Occipital lobe (tissue), 1 donor: ENCODE measurements at regions not wholly inside any gene's neighbourhood (a gene's known extent, or its start where the extent isn't known, plus 50 kb on each side); places are given as distances from the start of the nearest gene placed in this dataset.
"Not testable (repeated sequence)": the region's sequence is repeated elsewhere in the genome, so short reads cannot be mapped to it uniquely, and the experiment has no call there.

Source experiments
- DNase-seq: peaks from one replicate; lab custom pipeline; 2025; lab: John Stamatoyannopoulos, UW

DNA sequence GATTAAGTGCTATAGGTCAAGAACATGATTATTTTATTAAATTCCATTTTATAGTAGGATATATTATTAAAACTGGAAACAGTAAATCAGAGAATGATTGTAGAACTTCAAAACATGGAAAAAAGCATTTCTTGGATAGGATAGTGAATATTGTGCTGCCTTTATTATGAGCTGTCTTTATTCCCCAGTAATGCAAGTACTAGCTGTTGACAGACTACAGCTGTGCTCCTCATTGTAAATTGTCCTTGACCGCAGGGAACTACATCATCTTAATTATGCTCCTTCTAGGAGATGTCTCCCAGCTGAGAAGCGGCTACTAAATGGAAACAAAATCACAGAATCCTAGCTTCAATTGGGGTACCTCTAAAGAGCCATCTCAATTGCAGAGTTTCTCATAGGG is 1457.2 kb upstream of the PCDH7 start:
- no peak for DNase-seq

DNA sequence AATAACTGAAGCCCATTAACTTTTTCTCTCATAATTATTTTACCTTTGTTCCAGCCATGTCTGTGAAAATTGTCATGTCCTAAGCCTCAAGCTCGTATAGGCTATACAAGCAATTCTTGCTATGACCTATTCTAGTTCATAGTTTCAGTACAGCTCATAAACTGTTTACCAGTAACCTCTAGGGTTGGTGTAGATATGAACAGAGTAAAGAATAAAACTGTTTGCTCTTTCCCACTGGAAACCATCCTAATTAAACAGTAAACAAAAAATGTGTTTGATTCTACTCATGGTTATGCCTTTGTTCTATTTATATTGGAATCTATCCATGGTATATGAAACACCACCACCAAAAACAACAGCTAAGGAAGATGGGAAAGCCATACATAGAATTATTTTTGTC is 1444.0 kb upstream of the PCDH7 start:
- DNase-seq = no peak

DNA sequence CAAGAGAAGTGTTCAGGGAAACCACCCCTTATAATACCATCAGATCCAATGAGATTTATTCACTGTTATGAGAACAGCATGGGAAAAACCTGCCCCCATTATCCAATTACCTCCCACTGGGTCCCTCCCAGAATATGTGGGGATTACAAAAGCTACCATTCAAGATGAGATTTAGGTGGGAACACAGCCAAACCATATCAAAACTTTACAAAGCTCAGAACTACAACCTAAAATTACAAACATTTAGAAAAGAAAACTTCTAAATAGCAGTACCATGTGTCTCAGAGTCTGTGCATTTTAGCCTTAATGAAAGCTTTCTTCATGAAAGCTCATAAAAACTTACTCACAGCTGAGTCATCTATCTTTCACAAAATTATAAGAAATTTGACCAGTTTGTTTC is 1442.8 kb upstream of the PCDH7 start:
- no peak for DNase-seq

DNA sequence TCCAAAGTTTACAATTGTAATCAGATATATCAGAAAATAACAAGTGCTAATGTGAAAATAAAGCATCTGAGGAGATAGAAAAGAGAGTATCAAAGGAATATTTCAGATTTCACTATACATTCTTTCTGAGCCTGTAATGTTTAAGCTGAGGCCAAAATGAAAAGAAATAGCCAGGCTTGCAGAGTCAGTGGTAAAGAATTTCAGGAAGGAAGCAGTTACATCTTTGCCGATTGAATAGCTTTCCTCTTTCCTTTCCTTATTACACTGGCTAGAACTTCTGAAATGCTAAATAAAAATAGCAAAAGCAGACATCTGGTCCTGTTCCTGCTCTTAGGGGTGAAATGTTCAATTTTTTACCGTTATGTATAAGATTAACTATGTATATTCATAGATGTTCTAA is 1441.6 kb upstream of the PCDH7 start:
- DNase-seq = no peak

DNA sequence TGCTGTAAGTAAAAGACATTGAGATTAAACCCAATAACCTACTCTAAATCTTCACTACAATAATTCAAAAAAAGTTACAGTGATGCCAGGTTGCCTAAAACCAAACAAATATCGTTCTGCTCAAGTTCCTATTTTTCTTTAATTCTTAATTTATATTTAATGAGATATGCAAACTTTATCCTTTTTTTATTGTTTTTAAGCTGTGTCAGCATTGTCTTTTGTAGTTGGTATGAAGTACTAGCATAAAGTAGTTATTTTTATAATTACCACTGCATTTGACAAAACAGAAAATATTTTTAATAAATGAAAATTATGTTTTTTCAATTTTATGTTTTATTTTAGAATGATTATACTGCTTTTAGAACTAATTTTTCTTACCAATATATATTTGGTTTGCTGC is 1431.1 kb upstream of the PCDH7 start:
- no peak for DNase-seq

DNA sequence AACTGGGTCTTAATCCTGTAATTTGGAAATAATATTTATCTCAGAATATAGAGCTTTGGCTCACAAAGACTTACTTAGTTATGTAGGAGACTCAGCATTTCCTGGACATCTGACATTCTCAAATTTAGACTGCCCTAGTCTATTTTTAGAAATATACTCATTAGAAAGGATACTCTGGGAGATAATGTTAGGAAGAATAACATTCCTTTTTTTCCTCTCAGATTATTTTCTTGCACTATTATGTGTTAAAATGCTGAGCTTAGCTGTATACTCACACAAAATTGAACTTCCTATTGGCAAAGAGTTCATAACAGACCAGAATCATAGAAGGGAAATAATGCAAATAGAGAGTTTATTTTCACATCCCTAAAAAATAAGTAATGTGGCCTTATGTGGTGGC is 1424.9 kb upstream of the PCDH7 start:
- no peak for DNase-seq

DNA sequence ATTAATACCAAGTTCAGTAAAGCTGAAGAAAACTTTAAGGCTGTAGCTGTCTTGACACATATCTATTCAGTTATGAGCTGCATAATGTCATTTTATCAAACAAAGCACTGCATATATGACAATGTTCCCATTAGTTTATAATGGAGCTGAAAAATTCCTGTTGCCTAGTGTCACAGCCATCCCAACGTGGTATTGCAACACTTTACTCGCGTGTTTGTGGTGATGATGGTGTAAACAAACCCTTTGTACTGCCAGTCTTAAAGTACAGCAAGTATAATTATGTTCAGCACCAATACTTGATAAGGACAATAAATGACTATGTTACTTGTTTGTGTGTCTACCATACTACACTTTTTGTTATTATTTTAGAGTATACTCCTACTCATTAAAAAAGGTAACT is 1415.6 kb upstream of the PCDH7 start:
- no peak for DNase-seq

DNA sequence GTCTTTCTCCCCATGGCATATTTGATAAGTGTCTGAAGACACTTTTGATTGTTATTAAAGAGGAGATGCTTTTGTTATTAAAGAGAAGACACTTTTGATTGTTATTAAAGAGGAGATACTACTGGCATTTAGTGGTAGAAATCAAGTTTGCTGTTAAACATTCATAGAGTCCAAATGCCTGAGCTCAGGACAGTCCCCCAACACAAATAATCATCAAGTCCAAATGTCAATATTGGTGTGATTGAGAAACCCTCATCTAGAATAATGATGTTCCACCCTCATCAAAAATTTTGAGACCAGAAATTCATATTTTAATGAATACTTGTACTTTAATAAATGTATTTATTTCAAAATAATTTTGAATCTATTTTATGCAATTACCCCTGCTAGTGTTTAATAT is 1412.9 kb upstream of the PCDH7 start:
- DNase-seq = no peak

DNA sequence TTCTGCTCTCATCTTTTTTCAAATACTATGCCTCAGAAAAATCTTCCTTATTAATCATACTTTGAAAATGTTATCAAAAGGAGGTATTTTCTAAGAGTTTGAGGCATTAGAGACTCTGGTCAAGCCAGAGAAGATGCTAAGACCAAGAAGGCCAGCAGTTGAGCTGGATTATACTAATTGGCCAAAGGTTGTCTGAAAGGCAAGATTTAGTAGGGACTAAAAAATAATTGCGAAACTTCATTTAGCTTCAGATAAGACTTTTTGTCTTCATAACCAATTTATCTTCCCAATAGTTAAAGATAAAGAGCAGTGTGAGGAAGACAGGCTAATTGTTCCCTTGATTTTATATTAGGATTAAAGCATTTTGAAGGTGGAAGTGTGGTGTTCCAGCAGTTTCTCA is 1412.4 kb upstream of the PCDH7 start:
- DNase-seq = no peak

DNA sequence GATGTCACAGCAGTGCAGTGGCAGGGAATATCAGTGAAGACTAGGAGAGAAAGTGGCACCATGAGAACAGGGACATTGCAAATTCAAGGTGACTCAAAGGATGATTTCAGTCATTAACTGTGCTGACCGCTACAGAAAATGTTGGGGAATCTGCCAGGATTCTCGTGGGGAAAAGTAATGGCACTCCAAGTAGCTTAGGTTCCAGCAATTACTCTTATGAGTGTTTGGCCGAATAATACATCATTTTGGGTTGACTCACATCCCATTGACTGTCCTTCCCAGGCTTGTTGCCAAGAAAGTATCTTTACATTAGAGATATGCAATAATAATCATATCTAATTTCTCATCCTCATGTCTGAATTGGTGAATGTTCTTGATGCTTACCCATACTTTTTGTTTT is 1411.1 kb upstream of the PCDH7 start:
- no peak for DNase-seq

DNA sequence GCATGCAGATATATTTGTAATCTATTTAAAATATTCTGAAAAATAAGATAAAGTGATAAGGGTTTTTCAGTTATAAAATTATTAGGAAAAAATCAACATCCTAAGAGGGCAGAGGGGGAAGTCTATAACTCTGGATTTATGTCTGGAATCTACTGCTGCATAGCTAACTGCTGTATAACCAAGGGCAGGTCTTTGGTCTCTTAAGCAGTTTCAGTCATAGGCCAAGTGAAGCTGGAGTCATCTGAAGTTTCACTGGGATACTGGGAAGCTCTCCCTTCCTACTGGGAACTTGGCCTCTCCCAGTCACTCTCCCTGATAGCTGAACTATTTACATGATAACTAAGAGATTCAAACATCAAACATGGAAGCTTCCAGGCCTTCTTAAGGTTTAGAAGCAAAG is 1409.9 kb upstream of the PCDH7 start:
- DNase-seq = no peak

DNA sequence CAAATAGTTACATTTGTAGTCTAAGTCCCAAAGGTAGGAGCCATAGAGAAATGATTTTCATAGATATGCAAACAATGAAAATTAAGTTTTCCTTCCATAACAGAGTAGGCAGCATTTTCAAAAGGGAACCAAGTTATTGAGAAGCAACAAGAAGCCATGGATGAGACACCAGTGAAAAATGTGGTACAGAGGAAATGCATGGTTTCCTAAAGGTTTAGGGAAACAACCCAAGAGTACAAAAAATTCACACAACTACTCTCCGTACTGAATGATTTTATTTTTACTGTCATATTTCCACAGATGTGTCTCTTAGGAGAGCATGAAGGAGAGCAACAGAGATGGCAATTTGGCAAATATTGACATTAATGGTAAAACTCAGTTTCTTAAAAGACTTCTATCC is 1408.9 kb upstream of the PCDH7 start:
- no peak for DNase-seq

DNA sequence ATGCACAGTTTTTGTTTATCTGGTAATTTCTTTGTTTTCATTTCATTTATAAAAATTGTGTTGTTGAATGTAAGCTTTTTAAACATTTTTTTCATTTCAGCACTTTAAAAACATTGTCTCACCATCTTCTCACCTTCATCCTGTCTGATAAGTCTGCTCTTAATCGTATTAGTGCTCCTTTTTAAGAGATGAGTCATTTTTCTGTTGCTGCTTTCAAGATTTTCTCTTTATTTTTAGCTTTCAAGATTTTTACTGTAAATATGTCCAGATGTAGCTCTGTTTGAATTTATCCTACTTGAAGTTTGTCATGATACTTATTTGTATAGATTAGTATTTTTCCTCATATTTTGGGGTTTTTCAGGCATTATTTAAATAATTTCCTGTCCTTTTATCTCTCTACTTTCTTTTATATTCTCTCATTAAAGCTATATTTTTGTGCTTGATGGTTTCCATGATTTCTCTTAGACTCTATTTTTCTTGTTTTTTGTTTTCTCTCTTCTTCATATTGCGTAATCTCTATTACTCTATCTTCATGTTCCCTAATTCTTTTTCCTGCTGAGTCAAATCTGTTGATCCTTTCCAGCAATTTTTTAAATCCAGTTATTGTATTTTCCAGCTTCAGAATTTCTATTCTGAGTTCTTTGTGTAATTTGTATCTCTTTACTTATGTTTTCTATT is 1400.4 kb upstream of the PCDH7 start:
- DNase-seq = no peak

DNA sequence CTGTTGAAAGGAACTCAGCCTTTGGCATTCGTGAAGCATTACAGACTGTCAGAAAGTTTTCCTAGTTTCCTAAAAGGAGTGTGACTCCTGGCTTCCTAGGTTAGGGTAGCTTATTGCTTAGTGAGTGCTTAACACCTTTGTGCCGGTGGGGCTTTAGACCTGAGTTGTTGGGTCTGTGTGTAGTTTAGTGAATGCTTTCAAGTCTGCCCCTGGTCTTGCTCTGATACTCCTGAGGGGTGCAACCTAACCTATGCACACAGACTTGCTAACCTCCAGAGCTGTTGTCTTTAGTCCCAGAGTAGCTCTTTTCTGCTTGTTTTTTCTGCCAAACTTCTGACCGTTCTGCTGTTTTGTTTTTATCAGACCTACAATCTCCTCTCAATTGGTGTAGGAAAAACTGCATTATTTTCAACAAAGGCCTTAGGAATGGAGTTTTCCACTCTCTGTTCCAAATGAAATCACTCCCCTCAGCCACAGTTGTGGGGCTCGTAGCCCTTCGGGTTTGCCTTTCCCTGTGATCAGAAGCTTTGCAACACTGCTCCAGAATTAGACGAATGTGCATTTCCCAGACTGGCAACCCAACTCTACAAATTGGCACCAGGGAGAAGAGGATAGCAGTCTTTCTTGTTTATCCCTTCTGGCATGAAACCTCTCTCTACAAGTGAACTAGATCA is 1399.1 kb upstream of the PCDH7 start:
- DNase-seq = no peak

DNA sequence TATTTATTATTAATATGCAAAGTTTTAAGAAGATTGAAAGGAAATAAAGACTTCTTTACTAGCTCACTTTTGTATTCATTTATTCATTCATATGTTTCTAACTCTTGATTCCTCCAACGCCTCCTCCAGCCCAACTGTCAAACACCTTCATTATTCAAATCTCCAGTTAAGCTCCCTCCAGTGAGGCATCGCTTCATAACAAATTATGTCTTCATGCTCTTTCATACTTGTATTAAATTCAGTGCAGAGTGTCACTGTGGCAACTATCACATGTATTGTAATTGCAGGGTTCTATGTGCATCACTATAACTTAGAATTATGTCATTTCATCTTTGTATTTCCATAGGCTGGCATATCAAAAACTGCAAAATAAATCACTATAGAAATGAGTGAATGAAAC is 1394.2 kb upstream of the PCDH7 start:
- no peak for DNase-seq

DNA sequence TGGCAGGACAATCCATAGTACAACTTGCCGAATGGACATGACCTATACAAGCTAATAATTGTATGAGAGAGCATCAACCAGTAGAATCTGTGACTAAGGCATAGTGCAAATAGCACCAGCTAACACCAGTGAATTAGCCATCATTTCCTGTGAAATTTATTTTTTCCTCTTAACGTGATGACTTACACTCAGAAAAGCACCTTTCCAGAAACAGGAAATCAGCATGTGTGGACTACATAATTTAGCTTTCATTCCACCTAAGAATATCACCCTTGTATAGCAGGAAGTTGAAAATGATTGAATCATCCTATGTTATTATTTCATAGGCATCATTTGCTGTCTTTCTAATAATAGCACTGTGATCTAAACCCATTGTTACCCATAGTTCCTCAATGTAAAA is 1393.4 kb upstream of the PCDH7 start:
- DNase-seq = no peak

DNA sequence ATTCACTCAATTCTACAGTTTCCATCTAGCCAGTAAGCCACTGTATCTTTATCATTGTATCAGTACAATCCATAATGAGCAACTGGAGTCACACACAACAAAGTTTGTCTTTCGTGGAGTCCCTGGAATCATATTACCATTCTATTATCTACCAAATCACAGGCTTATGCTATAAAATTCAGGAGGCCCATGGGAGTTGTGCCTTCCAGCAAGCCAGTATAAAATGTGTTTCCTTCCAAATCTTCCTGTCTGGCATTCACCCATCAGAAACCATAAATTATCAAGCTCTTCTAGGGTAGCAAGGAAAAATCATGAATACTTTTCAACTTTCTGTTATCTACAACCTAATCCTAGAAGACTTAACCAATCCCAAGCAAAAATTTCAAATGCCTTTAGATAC is 1383.3 kb upstream of the PCDH7 start:
- no peak for DNase-seq

DNA sequence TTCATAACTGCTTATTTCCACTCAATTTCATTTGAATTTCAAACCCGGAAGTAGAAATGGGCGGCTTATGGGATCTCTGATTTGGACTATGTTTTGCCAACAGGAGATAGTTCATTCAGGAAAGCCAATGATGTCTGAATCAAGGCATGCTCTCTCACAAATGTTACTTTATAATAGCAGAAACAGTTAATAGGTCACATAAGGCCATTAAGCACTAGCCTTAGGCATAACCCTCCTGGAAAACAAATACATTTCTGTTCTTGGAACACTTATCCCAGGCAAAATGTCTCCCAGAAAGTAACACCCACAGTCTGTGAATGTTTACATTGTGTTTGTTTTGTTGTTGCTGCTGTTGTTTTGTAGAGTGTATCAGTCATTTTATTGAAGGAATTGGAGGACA is 1347.2 kb upstream of the PCDH7 start:
- DNase-seq = no peak

DNA sequence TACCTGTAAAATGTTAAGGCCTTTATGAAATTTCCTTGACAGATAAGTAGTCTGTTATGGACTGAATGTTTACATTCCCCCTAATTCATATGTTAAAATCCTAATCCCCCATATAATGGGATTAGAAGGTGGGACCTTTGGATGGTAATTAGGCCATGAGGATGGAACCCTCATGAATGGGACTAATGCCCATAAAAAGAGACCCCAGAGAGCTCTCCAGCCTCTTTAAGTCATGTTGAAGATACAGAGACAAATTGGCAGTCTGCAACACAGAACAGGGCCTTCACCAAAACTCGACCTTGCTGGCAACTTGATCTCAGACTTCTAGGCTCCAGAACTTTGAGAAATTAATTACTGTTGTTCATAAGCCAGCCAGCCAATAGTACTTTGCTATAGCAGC is 1344.5 kb upstream of the PCDH7 start:
- no peak for DNase-seq

DNA sequence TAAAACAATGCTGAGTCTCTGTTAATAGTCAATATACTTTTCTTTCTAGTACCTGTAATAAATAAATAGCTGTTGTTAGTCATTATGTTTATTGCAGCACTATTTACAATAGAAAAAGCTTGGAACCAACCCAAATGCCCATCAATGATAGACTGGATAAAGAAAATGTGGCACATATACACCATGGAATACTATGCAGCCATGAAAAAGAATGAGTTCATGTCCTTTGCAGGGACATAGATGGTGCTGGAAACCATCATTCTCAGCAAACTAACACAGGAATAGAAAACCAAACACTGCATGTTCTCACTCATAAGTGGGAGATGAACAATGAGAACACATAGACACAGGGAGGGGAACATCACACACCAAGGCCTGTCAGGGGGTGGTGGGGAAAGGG is 1341.9 kb upstream of the PCDH7 start:
- not testable (repeated sequence) for DNase-seq

DNA sequence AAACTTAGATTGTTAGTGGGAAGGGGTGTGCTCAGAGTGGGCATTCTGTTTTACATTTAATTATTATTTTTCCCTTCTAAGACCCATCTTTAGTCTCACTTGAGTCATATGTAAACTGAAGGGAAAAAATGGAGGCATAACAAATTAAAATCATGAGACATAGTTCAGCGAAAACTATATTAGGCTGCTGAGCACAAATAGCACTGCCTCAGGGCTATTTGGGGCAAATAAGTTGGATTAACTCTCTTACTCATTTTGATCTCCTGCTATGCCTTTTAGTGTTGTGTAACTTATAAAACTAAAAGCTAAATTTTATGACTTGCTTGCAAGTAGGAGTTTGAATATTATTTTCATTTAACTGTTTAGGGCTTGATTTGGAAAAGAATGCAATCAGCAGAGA is 1329.2 kb upstream of the PCDH7 start:
- DNase-seq = no peak

DNA sequence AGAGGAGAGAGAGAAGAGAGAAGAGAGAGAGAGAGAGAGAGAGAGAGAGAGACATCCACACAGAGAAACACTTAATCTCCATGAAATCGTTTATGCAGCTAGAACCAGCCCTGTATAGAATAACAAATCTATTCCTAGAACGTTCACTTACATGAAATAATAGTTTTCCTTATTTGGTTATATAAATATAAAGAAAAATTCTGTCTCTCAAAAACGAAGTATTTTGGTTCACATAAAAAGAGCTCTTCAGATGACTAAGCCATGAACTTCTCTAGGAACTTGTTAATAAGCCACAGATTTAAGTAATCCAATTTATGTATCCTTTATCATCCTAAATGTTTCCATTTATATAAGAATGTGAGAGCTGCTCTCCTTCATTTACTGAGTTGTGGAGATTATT is 1315.1 kb upstream of the PCDH7 start:
- DNase-seq = no peak

DNA sequence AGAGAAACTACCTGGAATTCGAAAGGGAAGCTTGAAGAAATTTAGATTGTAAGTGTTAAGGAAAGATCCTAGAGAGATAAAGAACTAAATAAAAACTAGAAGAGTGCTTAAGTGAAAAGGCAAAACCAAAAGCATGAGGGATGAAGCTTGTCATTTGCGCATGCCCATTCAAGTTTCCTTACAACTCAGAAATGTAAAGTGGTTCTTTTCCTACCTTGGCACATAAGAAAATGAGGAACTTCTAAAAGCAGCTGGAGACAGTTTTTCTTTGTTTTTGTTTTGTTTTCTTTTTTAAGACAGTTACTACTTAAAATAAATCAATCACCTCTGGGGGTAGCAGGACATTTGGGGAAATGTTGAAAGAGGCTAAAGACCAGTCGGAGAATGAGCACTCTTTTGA is 1304.4 kb upstream of the PCDH7 start:
- no peak for DNase-seq
